Sciatic nerve (tissue), 2 donors: ENCODE measurements at regions not wholly inside any gene's neighbourhood (a gene's known extent, or its start where the extent isn't known, plus 50 kb on each side); places are given as distances from the start of the nearest gene placed in this dataset.

Experiments used
- ATAC-seq: fragments of 200-7000 bp; cut with Tn5 transposase; one replicate; pipeline ENCODE4 v1.9.1; 2020; ENCODE audit warnings: mild to moderate bottlenecking, moderate library complexity
- DNase-seq: peaks from one replicate; pipeline ENCODE4 v3.0.0-alpha.2; 2020; ENCODE audit warnings: low spot score
- intact Hi-C: fragments of 100-400 bp; cut with DNase I; formaldehyde crosslinking; loops from one replicate; pipeline ENCODE4 v1.14.2; 2022
- donor health status: DM: no; HTN: no; CAD: no.
- donor health status: DM: no; HTN: no; CAD: no.

DNA sequence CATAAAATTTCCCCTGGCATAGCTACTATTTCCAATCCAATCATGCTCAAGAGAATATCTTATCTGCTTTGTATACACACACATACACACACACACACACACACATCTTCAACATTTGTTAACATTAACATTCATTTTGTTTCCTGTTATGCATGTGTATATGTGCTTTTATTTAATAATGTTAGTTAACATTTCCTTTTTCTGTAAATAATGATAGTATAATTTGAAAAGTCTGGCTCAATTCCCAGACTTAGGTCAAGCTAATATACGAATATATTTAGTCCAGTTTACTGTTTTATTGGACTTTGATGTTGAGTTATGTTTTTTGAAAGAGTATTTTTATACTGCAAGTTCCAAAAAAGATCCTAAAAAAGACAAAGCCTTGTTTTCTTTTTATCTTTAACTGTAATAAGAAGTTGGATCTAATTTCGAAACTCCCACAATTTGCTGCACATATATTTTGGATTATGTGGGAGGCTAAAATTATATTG is 1072.4 kb downstream of the EFNB2 start:
- DNase-seq (no peak), ATAC-seq (no peak)
- intact Hi-C loops: no loop called here

DNA sequence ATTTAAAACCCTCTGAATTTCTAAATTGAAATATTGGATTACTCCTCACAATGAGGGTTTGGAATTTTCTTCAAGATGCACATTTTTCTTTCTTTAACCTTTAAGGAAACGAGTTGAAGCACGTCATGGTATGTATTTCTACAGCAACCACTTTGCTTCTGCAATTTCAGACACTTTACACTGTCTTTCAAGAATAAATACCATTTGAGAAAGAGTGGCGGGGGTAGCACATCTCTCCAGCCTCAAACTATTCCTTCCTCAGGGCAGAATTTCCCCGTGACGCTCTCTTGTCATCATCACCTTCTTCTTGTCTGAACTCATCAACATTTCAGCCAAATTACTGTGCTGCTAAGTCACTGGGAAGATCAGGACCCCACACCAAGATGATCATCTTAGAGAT is 1073.4 kb downstream of the EFNB2 start:
- ATAC-seq (no peak), DNase-seq (no peak)
- intact Hi-C loops: no loop called here

DNA sequence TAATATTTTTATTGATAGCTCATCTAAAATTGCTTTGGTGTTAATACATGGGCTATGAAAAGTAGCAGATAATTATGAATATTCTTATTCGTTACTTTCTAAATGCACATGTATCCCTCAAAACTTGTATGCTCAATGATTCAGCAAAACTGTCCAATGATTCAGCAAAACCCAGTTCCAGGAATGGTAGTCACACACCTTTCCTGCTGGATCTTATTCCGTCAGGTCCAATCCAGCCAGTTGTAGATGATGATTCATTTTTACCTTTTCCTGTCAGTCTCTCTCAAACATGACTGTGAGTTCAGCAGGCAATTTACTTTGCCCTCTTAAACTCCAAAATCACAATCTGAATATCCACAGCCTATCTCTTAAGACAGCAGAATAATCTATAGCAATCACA is 1082.6 kb downstream of the EFNB2 start:
- no peak for DNase-seq
- intact Hi-C loops: no loop called here

DNA sequence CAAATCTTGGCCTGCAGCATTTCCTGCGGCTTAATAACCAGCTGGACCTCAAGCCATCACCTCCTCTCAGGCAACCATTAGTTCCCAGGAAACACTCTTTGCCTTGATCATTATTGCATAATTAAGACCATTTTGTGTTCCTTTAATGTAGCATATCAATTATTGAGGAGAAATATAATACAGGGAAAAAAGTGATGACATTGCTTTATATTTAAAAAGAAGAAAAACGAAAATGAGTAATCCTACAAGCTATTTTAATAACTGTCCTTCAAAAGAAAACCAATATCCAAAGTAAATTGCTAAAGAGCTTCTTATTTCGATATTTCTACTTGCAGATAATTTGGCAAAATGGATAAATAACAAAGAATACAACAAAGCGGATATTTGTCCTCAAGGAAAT is 1084.7 kb downstream of the EFNB2 start:
- DNase-seq: no peak
- intact Hi-C loops: no loop called here
- no peak for ATAC-seq

More for the DNA sequence above, 1082.6 kb downstream of the EFNB2 start:
- no peak for ATAC-seq

DNA sequence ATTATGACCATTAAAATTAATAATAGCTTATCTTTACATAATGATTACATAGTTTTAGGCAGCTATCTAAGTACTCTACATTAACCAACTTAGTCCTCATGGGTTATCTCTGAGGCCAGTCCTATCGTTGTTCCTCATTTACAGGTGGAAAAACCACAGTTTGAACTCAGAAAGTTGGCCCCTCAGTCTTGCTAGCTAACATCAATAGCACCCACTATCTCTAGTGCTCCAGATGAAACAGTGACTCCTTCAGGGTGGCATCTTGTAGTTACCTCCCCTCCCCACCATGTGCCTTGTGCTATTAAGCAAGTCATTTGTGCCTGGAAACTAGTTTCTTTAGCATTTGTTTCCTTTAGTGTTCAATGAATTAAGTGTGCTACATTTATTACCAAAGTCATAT is 1086.7 kb downstream of the EFNB2 start:
- intact Hi-C loops: no loop called here

DNA sequence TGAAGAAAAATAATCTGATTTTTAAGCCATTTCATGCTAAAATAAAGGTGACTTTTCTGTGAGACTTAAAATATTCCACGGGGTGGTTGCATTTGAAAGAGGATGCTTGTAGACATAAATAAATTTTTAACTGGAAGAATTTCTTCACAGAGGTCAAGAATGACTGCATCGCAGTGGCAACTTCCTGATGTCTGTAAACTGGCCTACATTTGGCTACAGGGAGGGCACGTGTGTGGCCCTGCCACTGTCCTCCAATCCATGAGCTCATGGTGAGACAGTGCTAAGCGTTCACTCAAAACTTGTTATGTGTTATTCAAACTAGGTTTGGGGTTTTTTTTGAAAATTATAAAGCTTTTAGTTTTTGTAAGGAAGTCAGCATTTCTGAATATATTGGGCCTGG is 1089.3 kb downstream of the EFNB2 start:
- DNase-seq: no peak
- intact Hi-C loops: no loop called here
- ATAC-seq: no peak

More for the DNA sequence above, 1086.7 kb downstream of the EFNB2 start:
- DNase-seq (no peak), ATAC-seq (no peak)

DNA sequence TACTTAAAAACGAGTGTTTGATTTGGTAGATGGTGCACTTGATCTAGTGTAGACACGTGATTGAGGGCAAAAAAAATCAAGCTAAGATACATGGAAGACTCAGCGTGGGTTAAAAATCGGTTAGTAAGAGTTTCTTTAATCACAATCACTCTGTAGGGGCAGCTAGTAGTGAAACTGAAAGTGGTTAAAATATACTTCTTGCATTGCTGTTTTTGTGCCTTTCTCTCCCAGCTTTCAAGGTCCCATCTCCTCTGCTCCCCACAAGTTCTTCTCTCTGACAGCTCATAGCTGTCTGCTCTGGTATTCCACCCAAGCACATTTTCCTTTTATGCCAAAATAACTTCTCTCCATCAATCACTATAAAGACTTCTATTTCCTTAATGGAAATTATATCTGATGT is 1089.7 kb downstream of the EFNB2 start:
- no peak for DNase-seq
- intact Hi-C loops: no loop called here
- no peak for ATAC-seq

DNA sequence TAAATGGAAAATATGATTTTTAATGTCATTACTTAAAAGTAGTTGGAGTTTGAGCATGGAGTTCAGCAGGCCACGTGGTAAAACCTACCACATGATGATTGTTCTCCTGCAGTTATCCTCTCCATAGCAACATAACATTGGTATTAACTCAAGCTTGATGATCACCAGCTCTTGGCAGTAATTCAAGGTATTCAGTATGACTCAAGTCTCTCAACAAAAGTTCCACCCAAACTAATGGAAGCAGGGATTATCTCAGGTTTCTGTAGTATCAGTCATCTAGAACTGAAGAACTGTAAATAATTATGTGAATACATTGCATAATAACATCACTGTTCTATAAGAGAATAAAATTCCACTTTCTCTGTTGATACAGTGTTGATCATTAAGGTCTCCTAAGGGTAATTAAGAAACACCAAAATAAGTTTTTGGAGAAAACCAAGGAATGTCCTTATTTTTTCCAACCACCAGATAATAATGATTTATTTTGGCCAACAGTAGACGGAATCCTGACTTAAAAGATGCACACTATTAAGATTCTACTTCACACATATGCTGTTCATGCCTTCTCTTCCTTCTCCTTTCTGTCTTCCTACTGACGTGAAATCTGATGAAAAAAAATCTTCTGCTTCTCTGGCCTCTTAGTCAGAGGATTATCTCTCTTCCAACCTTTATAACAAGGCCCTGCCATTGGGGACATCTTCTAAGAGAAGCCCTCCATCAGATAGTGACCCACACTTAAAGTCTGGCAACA is 1092.3 kb downstream of the EFNB2 start:
- intact Hi-C loops: no loop called here
- ATAC-seq: peak; percentile 89
- no peak for DNase-seq

DNA sequence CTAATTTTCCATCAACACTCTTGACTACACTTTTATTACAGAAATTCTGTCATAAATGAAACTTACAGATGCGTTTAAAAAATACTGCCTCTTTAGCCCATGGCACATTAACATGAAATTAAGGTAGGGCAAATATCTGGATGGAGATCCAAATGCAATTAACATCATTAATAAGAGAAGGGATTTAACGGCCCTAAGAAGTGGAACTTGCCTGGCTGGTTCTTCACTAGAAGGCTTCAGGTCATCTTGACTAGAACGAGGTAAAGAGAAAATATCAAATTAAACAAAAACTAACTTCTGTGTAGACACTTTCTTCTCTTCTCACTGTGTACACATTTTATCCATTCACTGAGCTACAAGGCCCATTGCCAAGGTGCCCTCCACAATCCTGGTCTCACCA is 1093.4 kb downstream of the EFNB2 start:
- DNase-seq: no peak
- intact Hi-C loops: no loop called here

DNA sequence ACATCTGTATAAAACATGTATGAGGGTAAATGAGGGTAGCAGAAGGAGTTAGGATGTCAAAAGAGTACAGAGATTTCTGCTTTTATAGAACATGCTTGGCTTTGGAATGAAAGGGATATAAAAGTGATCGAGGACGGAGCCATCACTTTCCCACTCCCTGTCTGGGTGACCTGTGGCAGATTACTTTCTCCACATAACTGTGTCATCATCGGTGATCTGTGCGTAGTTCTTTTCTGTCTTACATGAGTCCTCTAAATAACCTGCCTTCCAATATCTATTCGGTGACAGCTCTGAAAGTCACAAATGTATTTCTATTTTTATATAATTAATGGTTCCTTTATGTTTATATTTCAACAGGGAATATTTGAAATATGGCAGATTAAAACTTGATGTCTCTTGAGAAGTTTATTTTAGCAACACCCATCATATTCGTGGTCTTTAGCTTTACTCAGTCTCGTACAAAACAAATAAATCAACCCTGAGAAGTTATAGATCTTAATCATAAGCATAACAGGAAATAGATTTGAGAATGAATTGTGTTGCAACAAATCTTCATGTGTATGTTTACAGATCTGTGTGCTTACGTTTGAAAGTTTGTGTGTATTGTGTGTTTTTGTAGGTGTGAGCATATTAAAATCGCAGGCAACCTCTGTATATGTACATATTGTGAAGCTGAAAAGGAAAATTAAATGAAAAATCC is 1094.3 kb downstream of the EFNB2 start:
- intact Hi-C loops: no loop called here

More for the DNA sequence above, 1093.4 kb downstream of the EFNB2 start:
- no peak for ATAC-seq

DNA sequence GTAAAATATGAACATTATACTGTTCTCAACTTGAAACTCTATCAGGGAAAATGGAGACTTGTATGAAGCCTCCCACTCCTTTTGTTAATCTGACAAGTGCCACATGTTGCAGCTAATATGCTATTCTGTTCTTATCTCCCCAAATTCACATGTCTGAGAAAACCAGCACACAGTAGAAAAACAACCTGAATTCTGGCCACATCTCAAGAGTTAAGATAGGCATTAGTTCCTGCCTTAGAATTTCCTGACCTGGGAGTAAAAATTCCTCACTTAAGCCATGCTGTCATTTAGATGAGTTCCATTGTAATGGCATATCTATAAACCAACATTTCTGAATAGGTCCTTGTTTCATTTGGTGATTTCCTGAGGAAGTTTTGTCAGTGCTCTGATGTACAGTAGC is 1098.5 kb downstream of the EFNB2 start:
- intact Hi-C loops: no loop called here
- ATAC-seq: no peak
- no peak for DNase-seq

More for the DNA sequence above, 1094.3 kb downstream of the EFNB2 start:
- no peak for ATAC-seq
- no peak for DNase-seq

DNA sequence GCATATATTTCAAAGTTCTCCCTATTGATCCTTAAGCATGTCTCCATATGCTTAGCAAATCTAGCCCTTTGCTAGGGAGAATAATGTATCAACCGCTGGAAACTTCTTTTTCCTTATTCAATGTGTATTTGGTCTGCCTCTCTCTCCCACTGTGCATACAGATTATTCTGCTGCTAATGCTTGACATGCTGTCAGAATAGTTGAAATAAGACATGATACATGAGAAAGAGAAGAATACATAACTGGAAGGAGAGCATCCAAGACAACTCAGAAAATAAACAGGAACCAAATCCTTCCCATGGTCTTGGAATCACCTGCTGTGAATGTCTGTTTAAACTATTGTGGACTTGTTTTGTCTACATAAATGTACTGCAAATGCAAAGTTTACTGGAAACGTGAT is 1103.0 kb downstream of the EFNB2 start:
- no peak for ATAC-seq
- intact Hi-C loops: no loop called here

DNA sequence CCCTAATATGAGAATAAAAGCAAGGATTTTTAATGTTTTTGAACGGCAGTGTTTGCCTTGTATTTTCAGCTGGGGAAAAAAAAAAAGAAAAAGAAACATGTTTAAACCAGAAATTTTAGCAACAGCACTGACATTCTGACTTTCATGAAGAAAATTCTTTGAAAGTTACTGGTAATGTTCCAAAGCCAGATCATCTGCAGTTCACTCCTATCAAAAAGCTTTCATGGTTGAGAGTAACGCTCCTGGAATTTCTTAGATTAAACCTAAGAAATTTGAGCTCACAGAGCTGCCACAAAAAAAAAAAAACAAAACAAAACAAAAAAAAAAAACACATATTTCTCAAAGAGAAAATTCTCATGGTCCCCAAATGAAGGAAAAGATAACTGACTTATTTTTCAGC is 1106.7 kb downstream of the EFNB2 start:
- DNase-seq (no peak), ATAC-seq (no peak)
- intact Hi-C loops: no loop called here

More for the DNA sequence above, 1103.0 kb downstream of the EFNB2 start:
- DNase-seq: no peak

DNA sequence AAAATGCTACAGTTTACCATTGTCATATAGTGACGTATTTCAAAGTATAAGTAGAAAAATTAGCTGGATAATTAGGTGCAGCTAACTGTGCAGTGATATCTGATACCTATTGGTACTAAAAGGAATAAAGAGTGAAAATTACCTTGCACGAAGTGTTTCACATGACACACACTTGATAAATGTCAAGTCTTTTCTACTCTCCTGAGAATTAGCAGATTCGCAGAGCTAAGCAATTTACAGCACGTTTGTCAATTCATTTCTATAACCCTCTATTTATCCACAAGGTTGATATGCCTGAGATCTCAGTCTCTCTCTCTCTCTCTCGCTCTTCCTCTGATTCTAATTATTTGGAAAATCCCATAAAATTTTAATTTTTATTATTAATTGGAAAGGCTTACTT is 1109.0 kb downstream of the EFNB2 start:
- ATAC-seq (no peak), DNase-seq (no peak)
- intact Hi-C loops: no loop called here

DNA sequence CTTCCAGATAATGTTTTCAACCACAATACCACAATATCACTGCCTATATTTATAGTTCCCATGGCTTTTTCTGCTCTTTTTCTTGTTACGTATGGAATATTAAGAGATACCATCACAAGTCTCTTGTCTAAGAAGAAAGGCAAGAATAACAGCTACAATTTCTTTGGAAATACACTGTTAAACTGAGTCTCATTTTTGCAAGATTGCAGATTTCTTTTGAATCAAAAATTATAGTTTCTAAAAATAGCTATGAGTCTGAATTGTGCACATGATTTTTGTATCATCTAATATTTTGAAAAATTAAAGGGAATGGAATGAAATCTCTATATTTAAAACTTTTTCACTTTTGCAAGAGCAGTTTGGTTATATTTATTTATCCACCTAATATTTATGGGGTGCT is 1120.8 kb downstream of the EFNB2 start:
- ATAC-seq: no peak
- intact Hi-C loops: no loop called here
- DNase-seq: no peak

DNA sequence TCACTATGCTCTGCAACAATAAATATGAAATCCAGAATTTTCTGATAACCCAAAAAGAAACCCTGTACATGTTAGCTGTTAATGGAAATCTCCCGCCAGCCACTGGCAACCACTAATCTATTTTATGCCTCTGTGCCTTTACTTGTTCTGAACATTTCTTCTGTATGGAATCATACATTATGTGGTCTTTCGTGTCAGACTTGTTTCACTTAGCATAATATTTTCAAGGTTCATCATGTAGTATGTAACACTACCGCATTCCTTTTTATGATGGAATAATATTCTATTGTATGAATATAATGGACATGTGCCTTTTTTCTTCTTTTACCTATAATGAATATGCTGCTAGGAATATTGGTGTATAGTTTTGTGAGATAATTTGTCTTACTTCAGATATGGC is 1123.3 kb downstream of the EFNB2 start:
- intact Hi-C loops: no loop called here
- no peak for ATAC-seq
- DNase-seq: no peak

DNA sequence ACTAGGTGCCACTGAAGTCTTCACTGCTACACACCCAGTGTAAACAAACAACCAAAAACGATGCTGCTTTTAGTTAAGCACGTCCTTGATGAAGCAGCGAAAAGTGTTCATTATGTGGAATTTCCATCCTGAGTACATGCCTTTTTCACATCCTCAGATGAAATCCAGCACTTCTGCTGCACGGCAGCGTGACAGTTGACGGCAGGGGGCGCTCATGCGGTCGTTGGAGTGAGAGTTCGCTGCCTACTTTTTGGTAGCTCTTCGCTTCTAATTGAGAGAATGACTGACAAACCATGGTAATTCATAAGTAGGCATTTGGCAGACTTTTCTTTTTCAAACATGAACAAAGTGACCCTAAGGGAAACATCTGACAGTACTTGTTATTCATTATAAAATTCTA is 1124.9 kb downstream of the EFNB2 start:
- peak; percentile 84 for DNase-seq
- peak; percentile 52 for ATAC-seq
- intact Hi-C loops: no loop called here

DNA sequence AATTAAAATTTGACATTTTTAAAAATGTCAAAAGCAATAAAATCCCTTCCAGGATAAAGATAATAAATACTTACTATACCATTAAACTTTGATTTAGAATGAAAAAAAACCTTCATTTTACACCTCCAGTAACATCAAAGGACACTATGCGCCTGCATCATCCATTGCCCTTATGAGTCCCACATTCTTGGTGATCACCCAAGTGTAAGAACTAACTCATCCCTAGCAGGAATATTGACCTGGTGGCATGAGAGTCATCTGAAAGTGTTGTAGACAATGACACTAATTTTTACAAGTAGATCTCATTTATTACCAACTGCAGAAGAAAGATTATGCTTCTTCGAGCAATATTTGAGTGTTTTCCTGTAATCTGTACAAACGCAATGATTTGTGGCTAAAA is 1128.9 kb downstream of the EFNB2 start:
- intact Hi-C loops: no loop called here

DNA sequence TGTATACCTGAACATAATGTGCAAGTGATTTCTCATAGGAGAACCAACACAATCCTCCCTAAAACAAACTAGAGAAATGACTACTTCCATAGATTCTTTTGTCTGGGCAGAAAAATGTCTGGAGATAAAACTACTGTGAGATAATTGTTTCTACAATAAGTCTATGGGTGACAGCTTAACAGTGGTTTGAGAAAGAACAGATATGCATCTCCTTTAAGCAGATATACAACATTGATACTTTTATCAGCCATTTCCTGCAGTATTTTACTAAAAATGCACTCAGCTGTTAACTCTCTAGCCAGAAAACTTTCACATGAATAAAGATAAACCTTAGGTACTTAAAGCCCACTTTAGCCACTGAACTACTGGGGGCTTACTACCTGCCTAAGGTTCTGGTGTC is 1132.4 kb downstream of the EFNB2 start:
- intact Hi-C loops: no loop called here
- ATAC-seq (no peak), DNase-seq (no peak)

More for the DNA sequence above, 1128.9 kb downstream of the EFNB2 start:
- ATAC-seq (no peak), DNase-seq (no peak)

DNA sequence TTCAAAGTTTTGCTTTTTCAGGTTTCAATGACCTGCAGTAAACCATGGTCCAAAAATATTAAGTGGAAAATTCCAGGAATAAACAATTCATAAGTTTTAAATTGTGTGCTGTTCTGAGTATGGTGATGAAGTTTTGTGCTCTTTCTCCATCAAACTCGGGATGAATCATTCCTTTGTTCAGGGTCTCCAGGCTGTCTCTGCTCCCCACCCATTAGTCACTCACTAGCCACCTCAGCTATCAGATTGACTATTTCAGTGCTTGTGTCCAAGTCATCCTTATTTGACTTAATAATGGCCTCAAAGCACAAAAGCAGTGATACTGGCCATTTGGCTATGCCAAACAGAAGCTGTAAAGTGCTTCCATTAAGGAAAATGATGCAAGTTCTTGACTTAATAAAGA is 1140.4 kb downstream of the EFNB2 start:
- ATAC-seq (no peak), DNase-seq (no peak)
- intact Hi-C loops: no loop called here

DNA sequence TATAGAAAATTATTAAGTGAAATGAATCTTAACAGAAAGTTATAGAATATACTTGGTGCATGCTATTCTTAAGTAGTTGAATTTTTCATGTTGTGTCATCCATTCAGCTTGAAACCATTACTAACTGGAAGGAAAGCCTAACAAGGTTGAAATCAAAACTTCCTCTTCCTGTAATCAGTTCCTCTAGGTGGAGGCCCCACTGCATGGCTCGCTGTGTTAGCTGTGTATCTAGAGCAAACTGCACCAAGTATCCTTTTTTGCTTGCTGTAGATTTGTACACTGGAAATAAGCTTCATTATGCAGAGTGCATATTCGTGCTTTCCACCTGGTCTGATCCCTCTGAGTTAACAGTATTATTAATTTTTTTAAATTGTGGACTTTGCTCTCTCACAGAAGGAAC is 1146.1 kb downstream of the EFNB2 start:
- intact Hi-C loops: no loop called here
- DNase-seq: no peak
- ATAC-seq: no peak
